Activated CD4-positive, alpha-beta T cell treated with anti-CD3 and anti-CD28 coated beads, Interleukin-2, amount 50 U/mL, for 4 hours (primary cell): ENCODE measurements at regions not wholly inside any gene's neighbourhood (a gene's known extent, or its start where the extent isn't known, plus 50 kb on each side); places are given as distances from the start of the nearest gene placed in this dataset.

ENCODE experiments used
- DNase-seq, 2 experiments: peaks; one replicate each; pipeline ENCODE4 v3.0.0-alpha.2; 2020

DNA sequence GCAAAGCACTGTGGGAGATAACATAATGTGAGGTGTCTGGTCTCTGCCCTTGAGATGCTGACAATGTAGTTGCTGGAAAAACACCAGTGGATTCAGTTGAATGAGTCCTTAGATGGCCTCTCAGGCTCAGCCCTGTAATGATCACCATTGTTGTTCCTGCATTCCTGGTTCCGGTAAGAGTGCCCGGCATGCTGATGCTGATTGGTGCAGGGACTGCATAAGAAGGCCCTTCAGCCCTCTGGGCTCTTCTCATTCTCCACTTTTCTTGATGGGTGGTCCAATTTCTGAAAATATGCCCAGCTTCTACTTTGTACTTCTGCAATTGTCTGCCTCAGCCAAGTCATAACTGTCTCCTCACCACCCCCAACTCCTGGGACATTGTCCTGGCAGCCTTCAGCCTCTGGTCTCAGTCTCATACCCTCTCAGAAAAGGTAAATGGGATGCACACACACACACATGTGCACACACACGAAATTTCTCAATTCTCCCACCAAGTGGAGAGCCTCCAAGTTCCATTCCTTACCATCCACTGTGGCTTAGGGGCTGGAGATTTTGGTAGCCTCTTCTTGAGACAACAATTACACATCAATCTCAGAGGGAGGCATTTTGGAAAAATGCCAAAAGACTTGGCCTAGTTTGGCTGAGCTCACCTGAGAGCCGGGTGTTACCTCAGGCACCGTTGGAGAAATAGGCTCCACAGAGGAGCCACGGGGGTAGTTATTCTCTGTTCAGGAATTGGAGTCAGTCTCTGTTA is 314.9 kb downstream of the RPS24 start:
- DNase-seq: no peak

DNA sequence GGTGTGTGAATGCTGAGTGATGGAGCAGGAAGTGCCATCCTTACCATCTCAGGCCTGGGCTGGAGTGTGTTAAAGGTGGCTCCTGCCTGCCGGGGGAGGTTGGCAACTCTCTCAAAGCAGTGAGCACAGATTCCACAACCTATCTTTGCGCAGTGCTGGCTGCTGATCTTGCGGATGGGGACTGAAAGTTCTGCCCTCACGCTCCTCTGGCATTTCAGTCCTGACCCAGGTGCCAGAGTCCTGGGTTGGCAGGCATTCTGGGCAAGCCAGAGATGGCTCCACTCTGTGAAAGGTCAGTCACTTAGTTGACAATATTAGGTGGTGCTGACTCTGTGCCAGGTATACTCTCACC is 315.5 kb downstream of the RPS24 start:
- no peak for DNase-seq

DNA sequence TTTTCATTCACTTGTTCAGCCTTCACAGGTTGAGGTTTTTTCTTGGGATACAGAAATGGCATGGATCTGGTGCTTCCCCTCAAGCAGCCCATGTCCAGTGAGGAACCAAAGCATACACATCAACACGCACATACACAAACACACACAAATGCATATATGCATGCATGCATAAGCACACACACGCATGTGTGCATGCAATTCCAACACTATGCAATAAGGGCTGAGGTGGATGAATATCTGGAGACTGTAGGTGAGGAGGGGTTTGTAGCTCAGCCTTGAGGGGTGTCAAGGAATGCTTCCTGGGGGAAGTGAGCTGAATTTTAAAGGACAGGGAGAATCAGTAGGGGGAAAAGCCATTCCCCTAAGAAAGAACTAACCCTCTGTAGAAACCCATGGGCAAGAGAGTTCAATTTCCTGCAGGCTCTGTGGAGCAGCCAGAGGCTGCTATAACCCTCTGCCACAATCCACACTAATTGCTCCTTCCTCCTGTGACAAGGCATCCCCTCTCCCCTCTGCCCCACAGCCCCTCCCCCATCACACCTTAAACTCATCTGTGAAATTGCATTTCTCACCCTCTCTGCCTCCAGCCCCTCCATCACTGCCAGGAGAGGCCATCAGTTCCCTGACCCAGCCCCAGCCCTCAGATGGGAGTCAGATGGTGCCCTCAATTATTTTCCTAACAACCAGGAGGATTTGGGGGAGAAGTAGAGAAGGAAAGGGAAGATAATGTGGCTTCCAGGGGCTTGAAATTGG is 316.4 kb downstream of the RPS24 start:
- DNase-seq: no peak

DNA sequence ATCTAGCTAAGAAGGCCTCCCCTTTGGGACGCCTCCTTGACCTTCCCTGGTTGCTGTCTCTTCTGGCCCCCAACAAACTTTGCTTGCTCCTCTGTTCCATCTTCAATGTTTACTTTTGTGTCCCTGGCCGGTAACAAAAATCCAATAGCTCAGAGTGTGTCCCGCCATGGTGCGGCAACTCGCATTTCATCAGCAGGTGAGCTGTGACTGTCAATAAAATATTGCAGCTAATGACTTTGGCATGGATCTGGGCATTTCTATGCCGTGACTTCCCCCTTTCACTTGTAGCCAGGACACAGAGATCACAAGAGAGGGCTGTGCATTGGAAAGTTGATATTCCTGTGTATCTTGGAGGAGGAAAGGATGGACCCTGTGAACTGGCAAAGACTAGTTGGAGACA is 317.6 kb downstream of the RPS24 start:
- DNase-seq: no peak

DNA sequence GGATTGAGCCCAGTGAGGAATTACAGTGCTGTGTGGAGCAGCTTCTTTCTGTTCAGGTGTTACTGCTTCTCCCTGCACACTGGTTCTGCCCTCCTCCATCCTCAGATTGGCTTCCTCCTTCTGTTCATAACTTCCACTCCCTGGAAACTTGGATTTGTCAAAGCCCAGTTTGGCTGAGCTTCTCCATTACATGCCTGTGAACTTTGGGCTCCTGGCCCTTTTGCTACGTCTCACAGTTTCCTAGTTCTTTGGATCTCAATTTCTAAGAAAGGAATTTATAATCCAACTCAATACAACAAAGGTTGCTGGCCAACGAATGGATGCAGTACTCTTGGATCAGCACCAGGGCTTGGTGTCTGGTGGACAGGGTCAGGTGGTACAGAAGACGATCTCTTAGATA is 318.1 kb downstream of the RPS24 start:
- no peak for DNase-seq

DNA sequence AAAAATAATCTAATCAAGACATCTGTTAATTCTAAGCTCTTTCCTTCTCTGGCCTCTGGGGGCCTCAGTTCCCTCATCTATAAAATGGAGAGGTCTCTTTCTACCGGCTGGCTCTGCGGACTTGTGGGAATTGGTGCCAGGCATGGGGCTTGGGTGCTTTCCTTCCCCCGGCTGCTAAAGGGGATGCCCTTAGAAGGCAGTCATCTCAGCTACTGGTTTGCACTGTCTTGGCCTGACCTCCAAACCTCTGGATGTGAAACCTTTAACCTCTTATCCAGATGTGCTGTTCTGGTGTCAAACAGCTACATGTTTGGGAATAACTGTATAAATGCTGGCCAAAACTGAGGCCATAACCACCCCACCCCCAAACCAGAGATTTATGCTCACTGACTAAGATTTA is 320.0 kb downstream of the RPS24 start:
- DNase-seq: no peak

DNA sequence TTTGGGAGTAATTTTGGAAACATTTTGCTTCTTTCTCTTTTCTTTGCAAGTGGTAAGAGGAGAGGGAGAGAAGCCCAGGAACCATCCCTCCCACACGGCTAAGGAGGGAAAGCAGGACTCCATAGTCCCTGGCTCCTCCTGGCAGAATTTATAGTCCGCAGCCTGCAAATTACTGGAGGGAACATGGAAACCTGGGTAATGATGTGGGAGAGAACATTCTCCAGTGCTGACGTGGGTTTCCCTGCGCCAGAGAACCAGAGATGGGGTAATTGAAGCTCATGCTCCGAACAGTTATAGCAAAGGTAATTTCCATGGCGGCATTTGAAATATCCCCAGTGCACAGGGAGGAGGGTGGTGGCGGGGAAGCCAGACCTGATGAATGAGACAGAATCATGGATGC is 320.4 kb downstream of the RPS24 start:
- DNase-seq: no peak

DNA sequence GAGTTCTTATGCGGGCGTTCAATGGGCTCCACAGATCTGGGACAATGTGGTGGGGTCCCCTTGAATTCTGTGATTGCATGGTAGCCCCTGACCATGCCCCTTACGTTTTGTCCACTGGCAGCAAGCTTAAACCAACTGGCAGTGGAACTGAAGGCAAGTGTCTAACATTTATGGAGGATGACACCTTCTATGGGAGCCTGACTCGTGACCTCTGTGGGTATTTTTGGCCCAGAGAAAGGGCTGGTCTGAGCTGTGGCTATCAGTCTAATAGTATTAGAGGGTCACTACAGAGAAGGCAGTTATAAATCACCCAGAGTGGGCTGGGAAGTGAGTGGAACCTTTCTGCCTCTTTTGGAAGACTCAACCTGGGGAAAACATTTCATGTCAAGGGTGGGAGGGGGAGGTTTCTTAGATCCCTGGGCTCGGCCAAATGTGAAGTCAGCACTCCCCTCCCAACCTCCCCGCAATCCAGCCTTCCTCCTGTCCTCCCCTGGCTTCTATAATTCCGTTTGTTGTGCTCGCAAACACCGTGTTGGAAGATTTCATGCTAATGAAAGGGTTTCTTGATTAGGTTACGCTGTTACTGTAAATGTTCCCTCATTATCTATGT is 322.7 kb downstream of the RPS24 start:
- no peak for DNase-seq

DNA sequence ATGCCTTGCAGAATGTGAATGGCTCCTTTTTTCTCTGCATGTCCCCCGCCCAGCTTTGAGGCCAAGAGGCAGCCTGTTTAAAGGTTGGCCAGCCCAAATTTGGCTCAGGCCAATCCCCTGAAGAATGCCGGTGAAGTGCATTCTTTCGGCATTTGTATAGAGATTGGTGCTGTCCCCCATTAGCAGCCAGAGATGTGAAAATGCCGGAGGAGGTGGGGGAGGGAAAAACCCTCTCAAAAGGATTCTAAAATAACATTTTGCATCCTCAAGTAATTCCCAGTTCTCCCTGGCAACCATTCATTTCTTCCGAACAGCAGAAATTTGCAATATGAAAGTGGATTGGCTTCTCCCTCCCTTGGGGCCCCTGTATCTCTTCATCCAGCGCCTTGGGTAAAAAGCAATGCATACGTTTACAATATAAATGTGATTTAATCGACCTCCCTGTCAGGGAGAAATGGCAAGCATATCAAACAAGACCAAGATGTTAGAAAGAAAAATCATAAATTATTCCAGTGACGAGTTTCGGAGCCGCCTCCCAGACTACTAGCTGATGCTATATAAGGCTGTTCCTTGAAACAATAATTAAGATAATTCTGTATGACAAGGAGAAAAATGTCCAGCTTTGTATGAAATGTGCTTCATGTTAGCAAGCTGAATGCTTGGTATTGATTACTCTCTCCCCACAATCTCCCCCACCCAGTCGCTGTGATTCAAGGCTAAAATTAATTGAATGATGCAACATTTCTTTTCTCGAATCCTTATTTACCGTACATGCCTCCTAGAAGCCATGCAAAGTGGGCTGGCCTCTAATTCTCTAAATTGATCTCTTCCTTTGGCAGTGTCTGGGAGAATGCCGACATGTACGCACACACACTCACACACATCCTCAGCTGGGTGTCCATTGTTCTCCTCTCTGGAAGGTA is 323.7 kb downstream of the RPS24 start:
- DNase-seq: no peak

DNA sequence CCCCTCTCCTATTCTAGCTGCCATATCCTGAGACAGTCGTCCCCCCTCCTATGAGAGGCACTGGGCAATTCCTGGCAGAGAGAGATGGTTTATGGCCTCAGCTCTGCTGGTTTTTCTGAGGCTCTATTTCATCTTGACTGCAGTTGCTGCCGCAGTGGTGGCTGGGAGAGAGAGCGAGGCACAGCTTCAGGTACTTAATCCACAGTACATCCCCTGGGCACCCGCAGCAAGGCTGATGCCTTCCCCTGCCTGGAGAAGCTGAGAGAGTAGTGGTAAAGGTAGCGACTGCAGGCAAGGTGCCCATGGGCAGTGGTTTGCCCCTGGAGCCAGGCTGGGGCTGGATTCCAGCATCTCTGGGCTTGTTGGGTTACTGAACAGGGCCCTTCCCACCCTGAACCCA is 324.7 kb downstream of the RPS24 start:
- no peak for DNase-seq

DNA sequence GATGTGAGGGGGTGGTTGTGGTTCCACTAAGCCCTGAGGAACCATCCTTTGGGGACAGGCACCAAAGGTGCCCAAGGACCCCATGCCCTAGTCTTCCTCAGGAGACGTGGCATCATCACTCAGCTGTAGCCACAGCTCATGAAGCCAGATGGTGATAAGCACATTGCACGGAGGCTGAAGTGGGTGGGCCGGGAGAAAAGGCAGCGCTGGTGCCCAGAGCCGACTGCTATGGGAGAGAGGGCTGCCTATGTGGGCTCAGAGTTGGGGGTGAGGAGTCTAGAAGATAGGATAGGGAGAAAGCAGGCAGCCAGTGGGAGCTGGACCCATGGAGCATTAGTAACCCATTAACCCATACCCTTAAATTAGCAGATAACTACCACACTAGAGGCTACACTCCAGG is 325.3 kb downstream of the RPS24 start:
- no peak for DNase-seq

DNA sequence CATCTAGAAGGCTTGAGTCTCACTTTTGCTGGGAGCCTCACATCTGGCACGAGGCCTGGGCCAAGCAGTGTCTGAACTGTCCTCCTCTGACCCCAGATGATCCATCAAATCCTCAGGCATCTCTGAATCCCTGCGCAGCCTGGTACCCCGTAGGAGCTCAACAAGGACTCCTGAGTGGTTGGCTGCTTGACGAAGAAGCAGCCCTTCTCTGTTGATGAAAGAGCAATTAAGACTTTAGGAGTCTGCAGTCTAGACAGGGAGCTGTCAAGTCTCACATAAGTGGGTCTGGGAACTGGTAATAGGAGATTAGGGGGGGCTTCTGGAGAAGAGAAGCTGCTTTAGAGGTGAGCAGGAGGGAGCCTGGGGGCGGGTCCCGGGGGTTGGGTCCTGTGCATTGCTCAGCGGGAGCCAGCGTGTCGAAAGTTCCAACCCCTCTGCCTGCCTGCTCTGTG is 326.0 kb downstream of the RPS24 start:
- DNase-seq: no peak

DNA sequence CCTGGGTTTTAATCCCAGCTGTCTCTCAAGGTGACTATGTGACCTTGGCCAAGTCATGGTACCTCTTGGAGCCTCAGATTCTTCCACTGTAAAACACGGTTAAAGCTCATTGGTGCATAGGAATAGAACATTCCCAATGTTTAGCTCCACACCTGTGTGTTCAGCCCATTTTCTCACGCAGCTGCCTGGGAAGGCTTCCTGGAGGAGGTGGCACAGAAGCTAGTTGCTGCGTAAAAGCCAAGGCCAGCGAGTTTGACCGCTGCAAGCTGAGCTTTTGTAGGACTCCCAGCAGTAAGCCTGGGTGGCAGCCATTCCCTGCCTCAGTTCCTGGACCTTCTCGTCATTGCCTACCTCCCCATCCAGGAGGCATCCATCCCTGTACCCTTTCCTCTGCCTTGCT is 326.6 kb downstream of the RPS24 start:
- DNase-seq: no peak

DNA sequence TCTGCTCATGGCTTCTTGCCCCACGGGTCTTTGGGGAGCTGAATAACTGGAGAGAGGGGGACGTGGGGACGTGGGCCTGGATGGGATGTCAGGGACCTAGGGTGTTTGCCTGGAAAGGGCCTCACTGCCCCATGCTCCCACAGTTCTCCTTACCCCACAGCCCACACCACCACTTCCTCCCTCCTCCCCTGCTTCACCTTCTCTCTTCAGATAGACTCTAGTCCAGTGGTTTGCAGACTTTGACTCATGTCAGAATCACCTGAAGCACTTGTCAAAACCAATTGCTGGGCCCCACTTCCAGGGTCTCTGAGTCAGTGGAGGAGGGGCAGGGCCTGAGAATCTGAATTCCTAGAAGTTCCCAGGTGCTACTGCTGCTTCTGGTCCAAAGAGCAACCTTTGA is 327.4 kb downstream of the RPS24 start:
- no peak for DNase-seq

DNA sequence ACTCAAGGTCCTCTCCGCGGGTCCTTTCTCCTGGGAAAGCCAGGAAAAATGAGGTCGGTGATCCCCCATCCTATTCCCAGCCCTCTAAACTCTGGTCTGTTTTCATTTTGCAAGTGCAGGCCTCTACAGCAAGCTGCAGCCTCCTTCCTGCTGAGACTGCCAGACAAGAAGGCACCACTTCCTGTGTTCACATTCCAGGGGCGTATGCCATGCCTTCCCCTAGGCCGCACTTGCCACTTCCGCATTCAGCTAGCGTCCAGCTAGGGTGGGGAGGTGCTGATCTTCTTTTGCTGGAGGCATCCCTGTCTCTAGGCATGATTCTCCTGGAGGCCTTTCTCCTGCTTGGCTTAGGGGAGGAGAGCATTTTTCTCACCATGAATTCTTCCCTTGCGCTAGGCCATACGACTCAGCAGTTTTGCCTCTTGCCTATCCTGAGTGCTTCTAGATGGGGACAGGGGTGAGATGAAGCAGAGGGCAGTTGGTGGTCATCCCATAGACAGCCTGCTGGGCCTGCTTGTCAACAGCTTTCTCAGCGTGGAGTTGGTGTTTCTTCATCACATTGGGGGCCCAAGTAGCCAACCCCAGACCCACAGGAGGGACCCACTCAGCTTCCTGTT is 328.9 kb downstream of the RPS24 start:
- no peak for DNase-seq

DNA sequence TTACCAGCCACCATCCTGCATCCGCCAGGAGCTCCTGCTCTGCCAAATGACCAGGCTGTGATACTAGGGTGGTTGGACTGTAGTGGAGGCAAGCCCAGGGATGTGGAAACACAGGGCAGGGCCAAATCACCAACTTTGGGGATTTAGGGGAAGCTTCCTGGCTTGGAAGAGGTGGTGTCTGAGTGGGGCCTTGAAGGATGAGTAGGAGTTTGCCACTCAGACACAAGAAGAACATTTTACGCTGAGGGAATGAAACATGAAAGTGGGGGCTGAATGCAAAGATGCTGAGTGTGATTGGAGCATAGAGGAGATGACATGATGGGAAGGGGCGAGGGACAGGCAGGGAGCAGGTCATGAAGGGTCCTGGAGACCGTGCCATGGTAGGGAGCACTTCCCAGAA is 329.5 kb downstream of the RPS24 start:
- DNase-seq: no peak

DNA sequence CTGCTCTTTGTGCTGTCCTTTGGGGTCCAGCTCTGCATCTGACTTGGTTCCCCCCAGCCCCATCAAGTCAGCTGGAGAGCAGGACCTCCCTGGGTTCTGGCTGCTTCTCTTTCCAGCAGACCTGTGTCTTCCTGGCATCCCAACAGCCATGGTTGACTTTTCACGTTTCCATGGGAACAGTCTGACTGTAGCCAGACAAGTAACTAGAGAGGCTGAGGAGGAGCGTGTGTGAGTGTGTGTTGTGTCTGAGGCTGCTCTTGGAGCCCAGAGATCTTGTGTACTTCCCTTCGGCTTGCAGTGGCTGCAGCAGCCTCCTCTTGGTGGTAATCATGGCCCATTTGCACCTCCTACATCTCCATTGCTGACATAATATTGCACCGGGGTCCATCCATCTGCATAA is 332.0 kb downstream of the RPS24 start:
- no peak for DNase-seq

DNA sequence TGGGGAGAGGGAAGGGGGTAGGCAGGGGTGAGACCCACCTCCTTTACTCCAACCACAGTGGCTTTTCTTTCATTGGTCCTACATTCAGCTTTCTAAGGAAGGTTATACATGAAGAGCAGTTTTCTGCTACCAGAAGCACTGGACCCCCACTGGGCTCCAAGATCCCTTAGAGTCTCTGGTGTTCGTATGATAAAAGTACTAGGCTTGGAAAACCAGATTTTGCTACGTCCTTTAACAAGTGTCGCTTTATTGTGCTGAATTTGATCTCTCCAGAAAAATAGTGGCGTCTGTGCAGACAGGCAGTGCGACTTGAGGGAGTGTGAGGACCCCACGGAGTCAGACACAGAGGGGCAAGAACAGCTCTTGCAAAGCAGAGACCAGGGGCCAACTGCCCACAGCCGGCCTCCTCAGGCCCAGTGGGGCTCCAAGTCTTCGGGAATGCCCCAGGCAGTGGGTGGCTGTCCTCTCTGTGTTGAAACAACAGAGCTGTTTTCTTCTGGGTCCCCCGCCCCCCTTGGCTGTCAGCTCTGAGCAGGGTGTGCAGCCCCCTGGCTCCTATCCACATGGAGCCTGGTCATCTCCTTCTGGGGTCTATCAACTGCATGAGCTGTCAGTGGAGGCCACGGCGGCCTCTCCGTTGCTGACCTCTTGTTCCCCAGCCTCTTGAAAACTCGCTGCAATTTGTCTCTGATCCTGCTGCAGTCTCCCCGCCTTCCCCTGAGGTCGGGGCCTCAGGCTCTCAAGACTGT is 333.2 kb downstream of the RPS24 start:
- no peak for DNase-seq

DNA sequence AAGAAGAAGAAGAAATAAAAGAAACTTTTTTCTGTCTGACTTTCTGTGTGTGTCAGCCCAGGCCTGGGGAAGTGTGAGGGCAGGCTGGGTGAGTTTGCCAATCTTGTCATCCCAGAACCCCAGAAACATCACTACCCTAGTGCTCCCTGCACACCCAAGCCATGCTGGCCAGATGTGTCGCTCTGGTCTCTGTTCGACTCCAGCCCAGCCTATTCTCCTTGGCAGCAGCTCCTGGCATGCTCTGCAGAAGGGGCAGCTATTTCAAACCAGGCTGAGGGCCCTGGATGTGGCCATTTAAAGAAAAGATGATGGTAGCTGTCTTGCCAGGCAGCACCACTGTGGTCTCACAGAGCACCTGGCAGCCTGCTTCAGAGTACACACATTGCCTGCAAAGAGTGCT is 334.1 kb downstream of the RPS24 start:
- DNase-seq: no peak

DNA sequence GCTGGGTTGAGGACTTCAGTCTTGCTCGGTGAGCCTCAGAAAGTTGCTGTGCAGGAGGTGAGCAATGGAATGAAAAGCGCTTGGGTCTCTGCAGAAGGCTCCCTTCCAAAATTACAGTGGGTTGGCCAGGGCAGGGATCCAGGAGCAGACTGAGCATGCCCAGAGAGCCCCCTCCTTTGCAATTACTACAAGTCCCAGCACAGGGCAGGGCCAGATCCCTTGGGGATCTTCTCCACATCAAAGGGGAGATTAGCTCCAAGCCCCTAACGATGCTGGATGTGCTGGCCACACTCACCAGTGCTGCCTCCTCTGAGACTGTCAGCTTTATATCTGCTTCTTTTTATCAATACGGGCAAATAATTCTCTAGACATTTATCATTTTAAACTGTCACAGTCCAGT is 337.5 kb downstream of the RPS24 start:
- no peak for DNase-seq

DNA sequence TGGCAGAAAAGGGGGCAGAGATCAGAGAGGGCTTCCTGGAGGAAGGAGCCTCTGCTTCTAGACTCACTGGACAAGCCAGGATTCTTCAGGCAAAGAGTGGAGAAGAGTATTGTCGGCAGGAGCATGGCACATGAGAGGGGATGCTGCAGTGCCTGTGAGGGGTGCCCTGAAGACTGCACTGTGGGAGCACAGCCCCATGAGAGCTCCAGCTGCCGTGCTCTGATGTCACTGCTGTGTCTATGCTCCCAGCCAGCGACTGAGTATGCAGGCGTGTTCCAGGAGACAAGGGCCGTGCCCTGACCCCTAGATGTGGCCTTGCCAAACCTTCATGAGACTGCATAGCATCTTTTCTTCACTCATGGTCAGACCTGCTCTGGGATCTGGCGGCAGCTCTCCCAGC is 339.1 kb downstream of the RPS24 start:
- DNase-seq: no peak
